ENCODE measurements at regions not wholly inside any gene's neighbourhood (a gene's known extent, or its start where the extent isn't known, plus 50 kb on each side); places are given as distances from the start of the nearest gene placed in this dataset.

- no peak for TF ChIP-seq CTCF (IDR thresholded peaks at IDR 0.05; ENCODE audit: unreplicated experiment)
- CTCF ChIA-PET = no interaction called here
- Mint-ChIP-seq H3K36me3 (ENCODE audit: insufficient read depth, unreplicated experiment) (no peaks in the 10 kb centered on the region), H3K9me3 (ENCODE audit: unreplicated experiment) (peaks cover 9% of the 10 kb centered on the region), H3K27me3 (ENCODE audit: insufficient read depth, unreplicated experiment) (no peaks in the 10 kb centered on the region), H3K4me1 (ENCODE audit: insufficient read depth, unreplicated experiment) (no peaks in the 10 kb centered on the region), H3K27ac (ENCODE audit: low read depth, unreplicated experiment) (peak overlapping the region; percentile 10), H3K4me3 (ENCODE audit: unreplicated experiment) (no peak overlapping the region)
- no TSS peak for BruUV-seq (replicated peaks)
- POLR2A ChIA-PET = no interaction called here
- intact Hi-C loops (cut with micrococcal nuclease) = no loop called here
- no peak for DNase-seq (ENCODE audit: unreplicated experiment)
Measured at GRCh38 chr1:78387871-78388270, 102.9 kb upstream of the PTGFR start.

- no peaks in the 10 kb centered on the region for H3K36me3 Mint-ChIP-seq (ENCODE audit: insufficient read depth, unreplicated experiment)
- H3K4me1 Mint-ChIP-seq (ENCODE audit: insufficient read depth, unreplicated experiment) = no peaks in the 10 kb centered on the region
- no peak for TF ChIP-seq CTCF (IDR thresholded peaks at IDR 0.05; ENCODE audit: unreplicated experiment)
- BruUV-seq (replicated peaks) = no TSS peak
- no peak for DNase-seq (ENCODE audit: unreplicated experiment)
- peak overlapping the region; percentile 10 for H3K27ac Mint-ChIP-seq (ENCODE audit: low read depth, unreplicated experiment)
- intact Hi-C loops (cut with micrococcal nuclease) = no loop called here
- peaks cover 12% of the 10 kb centered on the region for H3K9me3 Mint-ChIP-seq (ENCODE audit: unreplicated experiment)
- POLR2A ChIA-PET = no interaction called here
- no peaks in the 10 kb centered on the region for H3K27me3 Mint-ChIP-seq (ENCODE audit: insufficient read depth, unreplicated experiment)
- no peak overlapping the region for H3K4me3 Mint-ChIP-seq (ENCODE audit: unreplicated experiment)
- CTCF ChIA-PET = no interaction called here
Measured at GRCh38 chr1:78388275-78388674, 102.5 kb upstream of the PTGFR start.

GRCh38 chr1:78401148-78401547 is 89.6 kb upstream of the PTGFR start:
- CTCF ChIA-PET = no interaction called here
- no peak for DNase-seq (ENCODE audit: unreplicated experiment)
- intact Hi-C loops (cut with micrococcal nuclease) = no loop called here
- no peak for TF ChIP-seq CTCF (IDR thresholded peaks at IDR 0.05; ENCODE audit: unreplicated experiment)
- no peak overlapping the region for H3K4me3 Mint-ChIP-seq (ENCODE audit: unreplicated experiment)
- no peaks in the 10 kb centered on the region for H3K27me3 Mint-ChIP-seq (ENCODE audit: insufficient read depth, unreplicated experiment)
- H3K27ac Mint-ChIP-seq (ENCODE audit: low read depth, unreplicated experiment) = no peak overlapping the region
- H3K36me3 Mint-ChIP-seq (ENCODE audit: insufficient read depth, unreplicated experiment) = no peaks in the 10 kb centered on the region
- H3K4me1 Mint-ChIP-seq (ENCODE audit: insufficient read depth, unreplicated experiment) = peaks cover 5% of the 10 kb centered on the region
- POLR2A ChIA-PET = interaction anchor here (1.2 kb wide), 1 partner anchor 256 kb away, joined by 4 read pairs; no protein-coding TSS in a partner anchor
- H3K9me3 Mint-ChIP-seq (ENCODE audit: unreplicated experiment) = peaks cover 7% of the 10 kb centered on the region
- no TSS peak for BruUV-seq (replicated peaks)

- DNase-seq (ENCODE audit: unreplicated experiment) = no peak
- H3K36me3 Mint-ChIP-seq (ENCODE audit: insufficient read depth, unreplicated experiment) = no peaks in the 10 kb centered on the region
- H3K27me3 Mint-ChIP-seq (ENCODE audit: insufficient read depth, unreplicated experiment) = no peaks in the 10 kb centered on the region
- intact Hi-C loops (cut with micrococcal nuclease) = no loop called here
- no peak for TF ChIP-seq CTCF (IDR thresholded peaks at IDR 0.05; ENCODE audit: unreplicated experiment)
- H3K4me3 Mint-ChIP-seq (ENCODE audit: unreplicated experiment) = no peak overlapping the region
- peaks cover 20% of the 10 kb centered on the region for H3K9me3 Mint-ChIP-seq (ENCODE audit: unreplicated experiment)
- POLR2A ChIA-PET = no interaction called here
- BruUV-seq (replicated peaks) = no TSS peak
- CTCF ChIA-PET = no interaction called here
- H3K27ac Mint-ChIP-seq (ENCODE audit: low read depth, unreplicated experiment) = no peak overlapping the region
- no peaks in the 10 kb centered on the region for H3K4me1 Mint-ChIP-seq (ENCODE audit: insufficient read depth, unreplicated experiment)
Measured at GRCh38 chr1:78408192-78408591, 82.6 kb upstream of the PTGFR start.
